HL-60 (cell line): ENCODE measurements at regions not wholly inside any gene's neighbourhood (a gene's known extent, or its start where the extent isn't known, plus 50 kb on each side); places are given as distances from the start of the nearest gene placed in this dataset.
"Not testable (repeated sequence)": the region's sequence is repeated elsewhere in the genome, so short reads cannot be mapped to it uniquely, and the experiment has no call there.

Source experiments
- CTCF ChIP-seq: IDR thresholded peaks from one replicate; pipeline ENCODE4 v1.5.1; 2011; ENCODE audit warnings: low read length, control low read depth, inconsistent platforms; ENCODE audit not compliant: insufficient read depth
- GABPA ChIP-seq: IDR thresholded peaks from 2 replicates; pipeline ENCODE4 v1.6.1; 2012; ENCODE audit warnings: low read depth
- REST ChIP-seq: IDR thresholded peaks from 2 replicates; pipeline ENCODE4 v1.6.1; 2012; ENCODE audit warnings: low read depth; ENCODE audit not compliant: insufficient replicate concordance
- SPI1 ChIP-seq: IDR thresholded peaks from 2 replicates; pipeline ENCODE4 v1.6.1; 2012; ENCODE audit warnings: low read depth, mild to moderate bottlenecking, borderline replicate concordance

GRCh38 chr2:89979826-89980537 is 1288.5 kb downstream of the RPIA start:
- not testable (repeated sequence) for TF ChIP-seq REST, SPI1, GABPA, CTCF
